ENCODE measurements at regions not wholly inside any gene's neighbourhood (a gene's known extent, or its start where the extent isn't known, plus 50 kb on each side); places are given as distances from the start of the nearest gene placed in this dataset.

GRCh38 chr11:92644595-92645445 lies 324.6 kb upstream of the MTNR1B start:
- WGBS (ENCODE audit: low lambda C conversion rate), result 79% methylated on average over 10 of the region's 10 CpGs
- ChIA-PET POLR2A (no interaction called here), CTCF (no interaction called here)
- Histone ChIP-seq H3K79me2 (ENCODE audit: insufficient read depth) (no peaks in the 10 kb centered on the region), H3K27ac (ENCODE audit: low read depth in 2 of 2, low read length in 1 of 2) (no peak overlapping the region), H3K9ac (no peak overlapping the region), H3K4me1 (ENCODE audit: control insufficient read depth in 1 of 2, insufficient read depth in 2 of 2, low read depth in 1 of 2, low read length in 1 of 2) (peaks cover 13 to 24% of the 10 kb centered on the region in 2 experiments), H3K36me3 (replicated peaks in 1 of 2; ENCODE audit: control insufficient read depth in 1 of 2, insufficient read depth in 2 of 2, low read length in 1 of 2) (no peaks in the 10 kb centered on the region), H2AFZ (ENCODE audit: low read depth) (no peak overlapping the region), H3F3A (replicated peaks; ENCODE audit: insufficient read depth) (no peaks in the 10 kb centered on the region), H3K9me3 (no peaks in the 10 kb centered on the region), H3K9me2 (no peaks in the 10 kb centered on the region), H3K4me2 (no peak overlapping the region), H3K4me3 (ENCODE audit: low read depth in 2 of 2, low read length in 1 of 2) (no peak overlapping the region), H4K20me1 (ENCODE audit: insufficient read depth) (no peaks in the 10 kb centered on the region), H3K27me3 (ENCODE audit: insufficient read depth) (no peaks in the 10 kb centered on the region)
- TF ChIP-seq EZH2phosphoT487 (IDR thresholded peaks at IDR 0.05; ENCODE audit: borderline replicate concordance, low read depth) (no peak), NFIC (IDR thresholded peaks at IDR 0.05; ENCODE audit: borderline replicate concordance) (no peak), MAX (IDR thresholded peaks at IDR 0.05; ENCODE audit: low read depth) (no peak), GATA2 (CRISPR knock-in tag; IDR thresholded peaks at IDR 0.05) (no peak), YY1 (IDR thresholded peaks at IDR 0.05; ENCODE audit: low read depth) (no peak), USF2 (IDR thresholded peaks at IDR 0.05; ENCODE audit: borderline replicate concordance, low read depth, low read length) (no peak), GABPA (IDR thresholded peaks at IDR 0.05; ENCODE audit: low read depth) (no peak), RFX5 (IDR thresholded peaks at IDR 0.05; ENCODE audit: low read length) (no peak), PBX3 (IDR thresholded peaks at IDR 0.05) (no peak), POLR2AphosphoS5 (IDR thresholded peaks at IDR 0.05; ENCODE audit: low read depth, low read length) (no peak), ELF1 (IDR thresholded peaks at IDR 0.05) (no peak), ZBTB33 (IDR thresholded peaks at IDR 0.05; ENCODE audit: borderline replicate concordance, low read depth) (no peak), JUND (IDR thresholded peaks at IDR 0.05) (no peak), RCOR1 (IDR thresholded peaks at IDR 0.05; ENCODE audit: low read length) (no peak), USF1 (IDR thresholded peaks at IDR 0.05; ENCODE audit: borderline replicate concordance, low read depth) (no peak)
- no peak for DNase-seq

Measured in SK-N-SH (cell line).